Stimulated activated CD4-positive, alpha-beta T cell treated with anti-CD3 and anti-CD28 coated beads, Interleukin-15, amount 100 ng/mL, for 48 hours (primary cell): ENCODE measurements at regions not wholly inside any gene's neighbourhood (a gene's known extent, or its start where the extent isn't known, plus 50 kb on each side); places are given as distances from the start of the nearest gene placed in this dataset.

Source experiments
- DNase-seq, 2 donors: peaks; one replicate each; pipeline ENCODE4 v3.0.0-alpha.2; 2020; ENCODE audit warnings: low read depth in 2 of 2

GRCh38 chr13:105979131-105980011, 556.1 kb downstream of the EFNB2 start:
- no peak for DNase-seq

- no peak for DNase-seq
Measured at GRCh38 chr13:105974380-105974779, 561.1 kb downstream of the EFNB2 start.

- DNase-seq = no peak
Measured at GRCh38 chr13:105972811-105973590, 562.5 kb downstream of the EFNB2 start.

- DNase-seq = no peak
Measured at GRCh38 chr13:105972306-105972721, 563.1 kb downstream of the EFNB2 start.

- DNase-seq = no peak
Measured at GRCh38 chr13:105971738-105972137, 563.7 kb downstream of the EFNB2 start.

- no peak for DNase-seq
Measured at GRCh38 chr13:105971312-105971711, 564.1 kb downstream of the EFNB2 start.

GRCh38 chr13:105969761-105970160, 565.7 kb downstream of the EFNB2 start:
- no peak for DNase-seq

- DNase-seq = no peak
Measured at GRCh38 chr13:105965910-105966309, 569.6 kb downstream of the EFNB2 start.

GRCh38 chr13:105962080-105962479, 573.4 kb downstream of the EFNB2 start:
- no peak for DNase-seq

GRCh38 chr13:105961438-105961837, 574.0 kb downstream of the EFNB2 start:
- no peak for DNase-seq

GRCh38 chr13:105960326-105960725, 575.1 kb downstream of the EFNB2 start:
- no peak for DNase-seq

- DNase-seq = no peak
Measured at GRCh38 chr13:105959876-105960275, 575.6 kb downstream of the EFNB2 start.

GRCh38 chr13:105957769-105958438, 577.6 kb downstream of the EFNB2 start:
- no peak for DNase-seq

- DNase-seq = no peak
Measured at GRCh38 chr13:105956921-105957320, 578.5 kb downstream of the EFNB2 start.

- no peak for DNase-seq
Measured at GRCh38 chr13:105952973-105953290, 582.5 kb downstream of the EFNB2 start.

GRCh38 chr13:105952233-105952972, 583.1 kb downstream of the EFNB2 start:
- no peak for DNase-seq

- no peak for DNase-seq
Measured at GRCh38 chr13:105948143-105948542, 587.3 kb downstream of the EFNB2 start.

GRCh38 chr13:105940882-105941281, 594.6 kb downstream of the EFNB2 start:
- no peak for DNase-seq

- DNase-seq = no peak
Measured at GRCh38 chr13:105937451-105937850, 598.0 kb downstream of the EFNB2 start.

GRCh38 chr13:105936816-105937215, 598.6 kb downstream of the EFNB2 start:
- no peak for DNase-seq

- DNase-seq = no peak
Measured at GRCh38 chr13:105929505-105929904, 606.0 kb downstream of the EFNB2 start.

- DNase-seq = no peak
Measured at GRCh38 chr13:105928901-105929300, 606.6 kb downstream of the EFNB2 start.
